ENCODE measurements at regions not wholly inside any gene's neighbourhood (a gene's known extent, or its start where the extent isn't known, plus 50 kb on each side); places are given as distances from the start of the nearest gene placed in this dataset.

- peak in 3 of 12 donors; percentile 7 to 27 (median 21) for TF ChIP-seq CTCF (IDR thresholded peaks at IDR 0.05)
- no peak for TF ChIP-seq POLR2A (IDR thresholded peaks at IDR 0.05)
Observed at GRCh38 chr7:115676080-115676479, 354.5 kb downstream of the TFEC start.

All from heart left ventricle (tissue), 13 donors.